AG08395 (cell line): ENCODE measurements at regions not wholly inside any gene's neighbourhood (a gene's known extent, or its start where the extent isn't known, plus 50 kb on each side); places are given as distances from the start of the nearest gene placed in this dataset.
"Not testable (repeated sequence)": the region's sequence is repeated elsewhere in the genome, so short reads cannot be mapped to it uniquely, and the experiment has no call there.

Source experiments
- DNase-seq: peaks from one replicate; pipeline ENCODE4 v3.0.0; 2012; ENCODE audit warnings: mixed read lengths, low spot score

DNA sequence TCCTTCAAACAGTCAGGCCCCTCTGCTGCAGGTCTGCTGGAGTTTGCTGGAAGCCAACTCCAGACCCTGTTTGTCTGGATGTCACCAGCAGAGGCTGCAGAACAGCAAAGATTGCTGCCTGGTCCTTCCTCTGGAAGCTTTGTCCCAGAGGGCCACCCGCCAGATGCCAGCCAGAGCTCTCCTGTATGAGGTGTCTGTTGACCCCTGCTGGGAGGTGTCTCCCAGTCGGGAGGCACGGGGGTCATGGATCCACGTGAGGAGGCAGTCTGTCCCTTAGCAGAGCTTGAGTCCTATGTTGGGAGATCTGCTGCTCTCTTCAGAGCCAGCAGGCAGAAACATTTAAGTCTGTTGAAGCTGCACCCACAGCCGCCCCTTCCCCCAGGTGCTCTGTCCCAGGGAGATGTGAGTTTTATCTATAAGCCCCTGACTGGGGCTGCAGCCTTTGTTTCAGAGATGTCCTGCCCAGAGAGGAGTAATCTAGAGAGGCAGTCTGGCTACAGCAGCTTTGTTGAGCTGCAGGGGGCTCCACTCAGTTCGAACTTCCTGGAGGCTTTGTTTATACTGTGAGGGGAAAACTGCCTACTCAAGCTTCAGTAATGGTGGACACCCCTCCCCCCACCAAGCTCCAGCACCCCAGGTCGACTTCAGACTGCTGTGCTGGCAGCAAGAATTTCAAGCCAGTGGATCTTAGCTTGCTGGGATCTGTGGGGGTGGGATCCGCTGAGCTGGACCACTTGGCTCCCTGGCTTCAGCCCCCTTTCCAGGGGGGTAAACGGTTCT lies 72.1 kb downstream of the OGFRL1 start:
- DNase-seq = not testable (repeated sequence)

GRCh38 chr6:71364889-71365542 lies 76.4 kb downstream of the OGFRL1 start:
- no peak for DNase-seq

DNA sequence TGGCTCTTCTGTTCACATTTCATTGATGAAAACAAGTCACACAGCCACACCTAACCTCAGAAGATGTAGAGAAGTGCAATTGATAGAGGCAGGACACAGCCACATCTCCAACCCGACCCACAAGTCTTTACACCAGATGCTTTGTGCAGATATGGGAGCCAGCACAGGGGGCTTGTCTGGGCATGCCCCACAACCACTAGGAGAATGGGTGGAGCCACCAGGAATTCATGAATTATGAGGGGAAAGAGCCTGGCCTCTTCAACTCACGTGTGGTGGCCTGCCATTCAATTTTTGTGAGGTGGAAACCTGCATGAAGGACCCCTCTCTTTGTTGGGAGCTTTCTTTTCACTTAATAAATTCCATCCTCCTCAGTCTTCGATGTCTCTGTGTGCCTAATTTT lies 79.1 kb downstream of the OGFRL1 start:
- DNase-seq = no peak

DNA sequence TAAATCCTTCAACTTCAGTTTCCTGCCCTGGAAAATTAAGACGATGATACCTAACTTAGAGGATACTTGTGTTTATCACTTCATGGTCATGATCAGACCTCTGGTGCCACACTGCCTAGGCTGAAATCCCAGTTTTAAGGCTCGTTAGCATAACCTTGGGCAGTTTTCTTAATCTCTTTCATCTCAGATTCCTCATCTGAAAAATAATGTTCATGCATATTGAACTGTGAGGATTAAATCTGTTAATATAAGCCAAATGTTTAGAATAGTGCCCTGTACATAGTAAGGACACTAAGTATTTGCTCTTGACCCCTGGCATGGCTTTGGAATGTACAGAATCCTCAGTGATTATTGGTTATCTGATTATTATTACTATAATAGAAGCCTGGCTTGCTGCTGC lies 79.7 kb downstream of the OGFRL1 start:
- no peak for DNase-seq

GRCh38 chr6:71371559-71371958 lies 82.9 kb downstream of the OGFRL1 start:
- DNase-seq = no peak

GRCh38 chr6:71373943-71374342 lies 85.3 kb downstream of the OGFRL1 start:
- no peak for DNase-seq

DNA sequence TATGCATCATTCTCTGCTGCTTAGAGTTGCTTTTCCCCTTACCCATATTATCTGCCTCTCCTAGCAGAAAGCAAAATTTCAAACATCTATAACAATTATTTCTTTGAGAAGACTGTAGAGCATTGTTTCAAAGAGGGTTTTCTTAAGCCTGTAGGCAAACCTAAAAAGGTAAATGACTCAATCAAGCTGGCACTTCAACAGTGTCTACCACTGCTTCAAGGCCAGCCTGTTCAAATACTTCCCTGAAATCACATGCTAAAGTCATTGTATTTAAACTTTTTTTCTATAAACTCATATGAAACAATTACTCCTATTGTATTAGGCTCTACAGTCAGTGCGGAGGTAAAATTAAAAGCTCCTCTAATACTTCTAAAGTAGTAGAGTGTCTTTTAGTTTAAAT lies 87.1 kb downstream of the OGFRL1 start:
- DNase-seq = no peak

GRCh38 chr6:71376830-71377229 lies 88.2 kb downstream of the OGFRL1 start:
- DNase-seq = no peak

GRCh38 chr6:71383476-71383875 lies 94.9 kb downstream of the OGFRL1 start:
- DNase-seq = no peak

DNA sequence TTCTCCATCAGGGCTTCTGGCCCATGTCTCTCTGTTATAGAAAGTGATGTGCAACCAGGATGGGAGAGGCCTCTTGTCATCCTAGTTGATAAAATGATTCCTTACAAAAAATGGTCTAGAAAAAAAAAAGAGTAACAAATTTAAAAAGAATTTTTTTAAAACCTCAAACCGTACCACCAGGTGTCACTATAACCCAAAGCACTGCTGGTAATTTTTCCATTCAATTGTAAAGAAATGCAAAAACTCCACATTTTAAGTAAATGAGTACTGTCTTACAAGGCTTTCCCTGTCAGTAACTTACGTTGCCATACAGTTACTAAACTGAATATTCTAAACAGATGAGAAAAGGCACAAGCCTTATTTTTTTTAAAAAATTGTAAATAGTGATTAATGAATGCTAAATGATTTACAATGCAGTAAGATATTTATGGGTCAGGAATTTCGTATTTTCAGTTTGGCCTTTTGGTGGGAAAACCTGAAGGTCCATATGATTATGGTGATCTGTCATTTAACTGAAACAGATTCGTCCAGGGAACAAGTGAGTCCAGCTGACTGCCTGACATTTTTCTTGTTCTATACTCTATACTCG lies 95.4 kb downstream of the OGFRL1 start:
- peak; percentile 20 for DNase-seq

GRCh38 chr6:71385111-71385822 lies 96.7 kb downstream of the OGFRL1 start:
- no peak for DNase-seq

DNA sequence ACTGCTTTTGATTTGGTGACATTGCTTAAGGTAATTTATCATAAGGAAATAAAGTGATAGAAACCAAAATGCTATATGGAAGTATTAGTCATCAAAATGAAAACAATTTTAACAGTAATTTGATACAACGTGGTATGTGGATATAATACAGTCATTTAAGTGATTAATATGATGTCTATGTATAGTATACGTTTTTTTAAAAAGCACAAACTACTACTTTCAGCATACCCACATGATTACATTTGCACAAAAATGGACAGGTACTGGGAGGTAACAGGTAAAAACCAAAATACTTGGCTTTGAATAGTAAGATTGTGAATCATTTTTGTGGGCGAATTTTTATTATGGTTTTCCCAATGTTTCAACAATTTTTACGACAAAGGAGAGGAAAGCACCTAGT lies 97.6 kb downstream of the OGFRL1 start:
- no peak for DNase-seq

DNA sequence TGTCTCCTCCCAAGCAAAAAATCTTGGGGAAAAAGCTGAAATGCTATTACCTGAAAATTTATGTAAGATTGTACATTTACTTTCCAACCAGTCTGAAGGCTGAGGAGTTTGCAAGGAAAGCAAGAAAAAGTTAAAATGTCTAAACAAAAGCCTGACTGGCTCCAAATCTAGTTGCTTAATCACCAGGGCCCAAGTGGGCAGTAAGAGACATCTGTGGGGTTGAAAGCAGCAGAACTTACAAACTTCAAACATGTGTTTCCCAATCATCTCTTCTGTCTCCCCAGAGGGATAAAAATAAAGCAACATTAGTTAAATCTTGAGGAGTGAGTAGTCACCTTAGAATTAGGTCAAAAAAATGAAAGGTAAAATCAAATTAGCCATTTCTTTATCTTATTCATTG lies 98.6 kb downstream of the OGFRL1 start:
- peak; percentile 21 for DNase-seq

GRCh38 chr6:71388068-71388744 lies 99.6 kb downstream of the OGFRL1 start:
- no peak for DNase-seq

DNA sequence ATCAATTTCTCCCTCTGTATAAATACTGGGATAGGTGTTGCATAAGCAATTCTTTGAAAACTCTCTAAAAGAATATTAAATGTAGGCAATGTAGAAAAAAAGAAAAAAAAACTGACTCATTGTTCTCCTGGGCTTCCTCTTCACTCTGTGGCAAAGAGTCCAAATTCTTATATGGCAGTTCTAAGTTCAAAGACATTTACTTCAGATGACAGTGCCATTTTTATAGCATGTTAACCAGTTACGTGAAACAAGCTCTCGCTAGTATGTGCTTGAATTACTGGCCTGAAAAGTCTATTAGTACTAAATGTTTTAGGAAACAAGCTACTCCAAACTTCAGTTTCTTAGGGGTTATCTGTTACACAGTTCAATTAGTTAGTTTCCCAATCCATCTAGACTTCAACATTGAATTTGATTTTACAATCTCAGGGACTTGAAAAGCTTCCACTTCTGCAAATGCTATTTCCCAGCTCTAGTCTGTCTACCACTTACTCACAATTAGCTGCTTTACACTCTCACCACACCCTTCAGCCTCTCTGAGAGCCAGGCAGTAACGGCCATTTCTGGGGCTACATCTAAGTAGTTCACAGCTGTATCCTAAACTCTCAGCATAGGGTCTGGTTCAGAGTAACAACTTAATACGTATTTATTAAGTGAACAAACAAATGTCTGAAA lies 100.4 kb downstream of the OGFRL1 start:
- DNase-seq = no peak

DNA sequence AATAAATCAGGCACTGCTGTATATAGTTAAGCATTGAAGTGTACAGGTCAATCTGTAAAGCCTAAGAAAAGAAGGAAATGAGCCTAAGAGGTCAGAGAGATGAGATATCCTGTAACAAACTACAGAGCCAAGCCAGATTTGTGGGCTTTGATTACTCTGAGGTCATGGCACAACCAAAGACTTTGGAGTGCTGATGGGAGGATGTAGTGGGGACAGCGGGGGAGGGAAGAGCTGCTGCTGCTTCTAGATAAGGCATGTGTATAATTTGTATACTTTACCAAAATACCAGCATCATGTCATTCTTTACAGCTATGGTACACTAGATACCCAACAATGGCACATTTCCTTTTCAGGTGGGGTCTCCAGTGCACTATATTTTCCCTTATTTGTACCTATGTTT lies 102.5 kb downstream of the OGFRL1 start:
- no peak for DNase-seq

GRCh38 chr6:71392276-71392675 lies 103.7 kb downstream of the OGFRL1 start:
- DNase-seq = no peak

- peak; percentile 13 for DNase-seq
Measured at GRCh38 chr6:71393471-71393870, 104.9 kb downstream of the OGFRL1 start.

DNA sequence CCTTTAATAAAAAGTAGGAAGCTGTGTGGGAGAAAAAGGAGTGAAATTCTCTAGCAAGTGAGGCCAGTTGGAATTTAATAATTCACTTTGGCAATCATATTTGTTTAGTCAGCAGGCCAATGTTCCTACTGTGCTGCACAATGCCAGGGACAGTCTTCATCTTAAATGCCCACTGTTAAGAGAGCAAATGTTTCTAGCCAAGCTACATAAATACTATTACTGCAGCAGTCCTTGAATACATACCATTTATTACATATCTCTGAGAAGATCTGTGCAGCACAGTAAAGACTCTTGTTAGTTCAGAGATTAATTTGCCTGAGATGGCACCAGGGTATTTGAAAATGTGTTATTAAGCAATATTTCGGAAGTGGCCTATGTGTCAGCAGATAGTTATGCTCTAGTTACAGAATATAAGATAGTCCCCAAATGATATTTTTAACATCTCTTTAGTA lies 105.4 kb downstream of the OGFRL1 start:
- peak; percentile 42 for DNase-seq

DNA sequence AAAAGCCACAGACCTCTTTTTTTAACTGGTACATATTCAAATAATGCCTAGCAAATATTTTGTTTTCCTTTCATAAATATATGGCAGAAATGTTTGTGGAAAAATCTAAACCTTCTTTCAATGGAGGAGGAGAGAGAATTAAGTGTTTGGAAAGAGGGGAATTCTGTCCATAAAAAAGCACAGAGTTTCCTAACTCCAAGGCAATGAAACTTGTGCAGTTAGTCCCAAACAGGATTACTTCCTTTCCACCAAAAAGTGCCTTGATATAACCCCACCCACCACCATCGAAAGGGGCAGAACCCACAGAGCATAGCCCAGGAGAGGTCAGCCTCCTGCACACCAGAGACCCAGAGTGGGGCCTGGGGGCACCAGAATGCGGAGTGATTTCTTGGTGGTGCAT lies 106.3 kb downstream of the OGFRL1 start:
- DNase-seq = no peak

- DNase-seq = no peak
Measured at GRCh38 chr6:71395731-71396409, 107.3 kb downstream of the OGFRL1 start.
